SIG-M5 treated with dmso at 0.1 percent for 504 hours (cell line): ENCODE measurements at regions not wholly inside any gene's neighbourhood (a gene's known extent, or its start where the extent isn't known, plus 50 kb on each side); places are given as distances from the start of the nearest gene placed in this dataset.
"Not testable (repeated sequence)": the region's sequence is repeated elsewhere in the genome, so short reads cannot be mapped to it uniquely, and the experiment has no call there.

Experiments
- DNase-seq: peaks from one replicate; lab custom pipeline; 2025; ENCODE audit not compliant: unreplicated experiment; lab: John Stamatoyannopoulos, UW

GRCh38 chr4:186813377-186814068 is 89.9 kb upstream of the FAT1 start:
- DNase-seq, result no peak

- no peak for DNase-seq
Measured at GRCh38 chr4:186814535-186815070, 90.9 kb upstream of the FAT1 start.

- DNase-seq, result no peak
Measured at GRCh38 chr4:186819342-186820086, 95.9 kb upstream of the FAT1 start.

- DNase-seq, result no peak
Measured at GRCh38 chr4:186820391-186820891, 96.8 kb upstream of the FAT1 start.

- no peak for DNase-seq
Measured at GRCh38 chr4:186823989-186824388, 100.3 kb upstream of the FAT1 start.

- DNase-seq, result no peak
Measured at GRCh38 chr4:186825069-186825468, 101.4 kb upstream of the FAT1 start.

- no peak for DNase-seq
Measured at GRCh38 chr4:186826006-186826405, 102.3 kb upstream of the FAT1 start.

- no peak for DNase-seq
Measured at GRCh38 chr4:186826846-186827533, 103.3 kb upstream of the FAT1 start.

- no peak for DNase-seq
Measured at GRCh38 chr4:186827534-186827897, 103.9 kb upstream of the FAT1 start.

GRCh38 chr4:186829097-186829496 is 105.4 kb upstream of the FAT1 start:
- no peak for DNase-seq

GRCh38 chr4:186829740-186830449 is 106.2 kb upstream of the FAT1 start:
- DNase-seq, result no peak

GRCh38 chr4:186831574-186831973 is 107.9 kb upstream of the FAT1 start:
- DNase-seq, result no peak

GRCh38 chr4:186832906-186833305 is 109.2 kb upstream of the FAT1 start:
- DNase-seq, result no peak

GRCh38 chr4:186837463-186837862 is 113.8 kb upstream of the FAT1 start:
- not testable (repeated sequence) for DNase-seq

- DNase-seq, result no peak
Measured at GRCh38 chr4:186838295-186838694, 114.6 kb upstream of the FAT1 start.

- peak; percentile 1 for DNase-seq
Measured at GRCh38 chr4:186839122-186840037, 115.7 kb upstream of the FAT1 start.

GRCh38 chr4:186840222-186840701 is 116.6 kb upstream of the FAT1 start:
- no peak for DNase-seq

GRCh38 chr4:186840771-186841301 is 117.2 kb upstream of the FAT1 start:
- no peak for DNase-seq

GRCh38 chr4:186844059-186844681 is 120.5 kb upstream of the FAT1 start:
- no peak for DNase-seq
